Neural cell (in vitro differentiated cells): ENCODE measurements at regions not wholly inside any gene's neighbourhood (a gene's known extent, or its start where the extent isn't known, plus 50 kb on each side); places are given as distances from the start of the nearest gene placed in this dataset.

Experiments used
- EP300 ChIP-seq: fragments of 450-650 bp; conservative IDR thresholded peaks from 2 replicates; pipeline ENCODE4 v1.6.1; 2014; ENCODE audit warnings: antibody characterized with exemption, mild to moderate bottlenecking, moderate library complexity; ENCODE audit not compliant: poor library complexity, severe bottlenecking
- EZH2 ChIP-seq: fragments of 200-600, 300-800 bp; shearing (Covaris generic), sonication (generic); IDR thresholded peaks from 2 replicates; pipeline ENCODE4 v1.6.1; 2014; ENCODE audit warnings: antibody characterized with exemption, low read length, borderline replicate concordance, mild to moderate bottlenecking; ENCODE audit not compliant: insufficient read depth, poor library complexity, severe bottlenecking
- MXI1 ChIP-seq: fragments of 450-650 bp; conservative IDR thresholded peaks from 2 replicates; pipeline ENCODE4 v1.6.1; 2014; ENCODE audit warnings: antibody characterized with exemption, mild to moderate bottlenecking; ENCODE audit not compliant: poor library complexity, severe bottlenecking
- POLR2AphosphoS5 ChIP-seq: IDR thresholded peaks from 2 replicates; pipeline ENCODE4 v1.6.1; 2012
- TF ChIP-seq, protein P1 (sequence below): fragments of 450-650 bp; IDR thresholded peaks from 2 replicates; pipeline ENCODE4 v1.5.1; 2014; ENCODE audit warnings: antibody characterized with exemption, mild to moderate bottlenecking, moderate library complexity; ENCODE audit not compliant: poor library complexity, severe bottlenecking

DNA sequence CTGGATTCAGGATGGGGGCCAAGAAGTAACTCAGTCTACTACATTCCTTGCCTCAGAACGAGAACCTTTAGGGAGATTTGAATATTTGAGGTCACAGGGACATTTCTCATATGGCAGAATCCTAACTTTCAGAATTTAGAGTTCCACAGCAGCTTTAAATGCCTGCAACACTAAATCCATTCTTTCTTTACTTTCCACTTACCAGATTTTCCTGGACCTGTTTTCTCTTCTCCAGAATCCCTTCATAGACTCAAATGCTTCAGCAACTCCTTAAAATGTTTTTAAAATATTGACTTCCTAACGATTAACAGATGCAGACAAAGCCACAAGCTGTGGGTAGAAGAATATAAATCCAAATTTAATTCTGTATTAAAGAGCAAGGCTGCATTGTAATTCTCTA lies 63.1 kb downstream of the PRSS23 start:
- TF ChIP-seq POLR2AphosphoS5: no peak
- TF ChIP-seq, protein P1, sequence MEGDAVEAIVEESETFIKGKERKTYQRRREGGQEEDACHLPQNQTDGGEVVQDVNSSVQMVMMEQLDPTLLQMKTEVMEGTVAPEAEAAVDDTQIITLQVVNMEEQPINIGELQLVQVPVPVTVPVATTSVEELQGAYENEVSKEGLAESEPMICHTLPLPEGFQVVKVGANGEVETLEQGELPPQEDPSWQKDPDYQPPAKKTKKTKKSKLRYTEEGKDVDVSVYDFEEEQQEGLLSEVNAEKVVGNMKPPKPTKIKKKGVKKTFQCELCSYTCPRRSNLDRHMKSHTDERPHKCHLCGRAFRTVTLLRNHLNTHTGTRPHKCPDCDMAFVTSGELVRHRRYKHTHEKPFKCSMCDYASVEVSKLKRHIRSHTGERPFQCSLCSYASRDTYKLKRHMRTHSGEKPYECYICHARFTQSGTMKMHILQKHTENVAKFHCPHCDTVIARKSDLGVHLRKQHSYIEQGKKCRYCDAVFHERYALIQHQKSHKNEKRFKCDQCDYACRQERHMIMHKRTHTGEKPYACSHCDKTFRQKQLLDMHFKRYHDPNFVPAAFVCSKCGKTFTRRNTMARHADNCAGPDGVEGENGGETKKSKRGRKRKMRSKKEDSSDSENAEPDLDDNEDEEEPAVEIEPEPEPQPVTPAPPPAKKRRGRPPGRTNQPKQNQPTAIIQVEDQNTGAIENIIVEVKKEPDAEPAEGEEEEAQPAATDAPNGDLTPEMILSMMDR: no peak
- TF ChIP-seq MXI1: no peak
- no peak for TF ChIP-seq EZH2
- no peak for TF ChIP-seq EP300
